ENCODE measurements at regions not wholly inside any gene's neighbourhood (a gene's known extent, or its start where the extent isn't known, plus 50 kb on each side); places are given as distances from the start of the nearest gene placed in this dataset.
"Not testable (repeated sequence)": the region's sequence is repeated elsewhere in the genome, so short reads cannot be mapped to it uniquely, and the experiment has no call there.

GRCh38 chr12:42030588-42030987 lies 114.1 kb downstream of the GXYLT1 start:
- H3K9me3 Mint-ChIP-seq, result no peaks in the 10 kb centered on the region
- H3K27me3 Mint-ChIP-seq, result peaks cover 0 to 10% (median 3%) of the 10 kb centered on the region in 5 donors
- H3K27ac Mint-ChIP-seq, result no peak overlapping the region
- no peaks in the 10 kb centered on the region for H3K4me1 Mint-ChIP-seq
- no peaks in the 10 kb centered on the region for H3K36me3 Mint-ChIP-seq
- no peak overlapping the region for H3K4me3 Mint-ChIP-seq
- no peak for ATAC-seq
- POLR2A ChIA-PET, result no interaction called here
- no peak for DNase-seq

GRCh38 chr12:42027546-42027945 lies 117.1 kb downstream of the GXYLT1 start:
- POLR2A ChIA-PET, result no interaction called here
- DNase-seq (no peak), ATAC-seq (no peak)
- H3K9me3 Mint-ChIP-seq, result no peaks in the 10 kb centered on the region
- peaks cover 0 to 10% (median 5%) of the 10 kb centered on the region in 5 donors for H3K27me3 Mint-ChIP-seq
- H3K36me3 Mint-ChIP-seq, result no peaks in the 10 kb centered on the region
- no peak overlapping the region for H3K4me3 Mint-ChIP-seq
- H3K4me1 Mint-ChIP-seq, result peaks cover 4 to 10% (median 6%) of the 10 kb centered on the region in 4 donors
- no peak overlapping the region for H3K27ac Mint-ChIP-seq

- Mint-ChIP-seq H3K27me3 (peaks cover 0 to 30% (median 3%) of the 10 kb centered on the region in 5 donors), H3K36me3 (no peaks in the 10 kb centered on the region), H3K27ac (peak overlapping the region in 1 of 10 donors; percentile 29), H3K9me3 (no peaks in the 10 kb centered on the region), H3K4me1 (peaks cover 4 to 10% (median 6%) of the 10 kb centered on the region in 4 donors), H3K4me3 (peak overlapping the region; percentile 72 to 90 (median 79))
- ATAC-seq (no peak), DNase-seq (no peak)
- POLR2A ChIA-PET, result no interaction called here
Observed at GRCh38 chr12:42024495-42024830, 120.2 kb downstream of the GXYLT1 start.

GRCh38 chr12:42023733-42024494 lies 120.8 kb downstream of the GXYLT1 start:
- no peaks in the 10 kb centered on the region for H3K9me3 Mint-ChIP-seq

GRCh38 chr12:42021937-42022336 lies 122.7 kb downstream of the GXYLT1 start:
- DNase-seq, H3K4me3 Mint-ChIP-seq, ATAC-seq, POLR2A ChIA-PET, H3K4me1 Mint-ChIP-seq, H3K27ac Mint-ChIP-seq, H3K9me3 Mint-ChIP-seq, H3K36me3 Mint-ChIP-seq: not testable (repeated sequence)
- peaks cover 0 to 31% (median 9%) of the 10 kb centered on the region in 5 donors for H3K27me3 Mint-ChIP-seq

More at GRCh38 chr12:42023733-42024494, 120.8 kb downstream of the GXYLT1 start:
- no peaks in the 10 kb centered on the region for H3K36me3 Mint-ChIP-seq
- H3K4me1 Mint-ChIP-seq, result peaks cover 4 to 10% (median 6%) of the 10 kb centered on the region in 4 donors
- peak overlapping the region; percentile 72 to 90 (median 79) for H3K4me3 Mint-ChIP-seq
- H3K27me3 Mint-ChIP-seq, result peaks cover 0 to 31% (median 3%) of the 10 kb centered on the region in 5 donors
- ATAC-seq (peak; percentile 91 to 94), DNase-seq (peak; percentile 28 to 73 (median 62))
- H3K27ac Mint-ChIP-seq, result peak overlapping the region in 2 of 10 donors; percentile 33 to 61
- POLR2A ChIA-PET, result no interaction called here

- DNase-seq, result no peak
- H3K27me3 Mint-ChIP-seq, result peaks cover 0 to 31% (median 9%) of the 10 kb centered on the region in 5 donors
- no peaks in the 10 kb centered on the region for H3K36me3 Mint-ChIP-seq
- ATAC-seq, result no peak
- H3K4me3 Mint-ChIP-seq, result peak overlapping the region in 1 of 10 donors; percentile 20
- H3K9me3 Mint-ChIP-seq, result no peaks in the 10 kb centered on the region
- POLR2A ChIA-PET, result no interaction called here
- H3K27ac Mint-ChIP-seq, result no peak overlapping the region
- H3K4me1 Mint-ChIP-seq, result peaks cover 4 to 10% (median 6%) of the 10 kb centered on the region in 4 donors
Observed at GRCh38 chr12:42021469-42021868, 123.2 kb downstream of the GXYLT1 start.

GRCh38 chr12:42020226-42020625 lies 124.4 kb downstream of the GXYLT1 start:
- H3K9me3 Mint-ChIP-seq, result no peaks in the 10 kb centered on the region
- ATAC-seq, result no peak
- H3K27me3 Mint-ChIP-seq, result peaks cover 0 to 31% (median 9%) of the 10 kb centered on the region in 5 donors
- POLR2A ChIA-PET, result no interaction called here
- DNase-seq, result no peak
- H3K36me3 Mint-ChIP-seq, result no peaks in the 10 kb centered on the region
- no peak overlapping the region for H3K27ac Mint-ChIP-seq
- H3K4me1 Mint-ChIP-seq, result peaks cover 4 to 10% (median 6%) of the 10 kb centered on the region in 4 donors
- H3K4me3 Mint-ChIP-seq, result no peak overlapping the region

- Mint-ChIP-seq H3K9me3 (no peaks in the 10 kb centered on the region), H3K27ac (no peak overlapping the region), H3K27me3 (peaks cover 0 to 31% (median 9%) of the 10 kb centered on the region in 5 donors), H3K4me1 (peaks cover 4 to 10% (median 6%) of the 10 kb centered on the region in 4 donors), H3K4me3 (no peak overlapping the region), H3K36me3 (no peaks in the 10 kb centered on the region)
- ATAC-seq (no peak), DNase-seq (no peak)
- POLR2A ChIA-PET, result no interaction called here
Observed at GRCh38 chr12:42019746-42020145, 124.9 kb downstream of the GXYLT1 start.

GRCh38 chr12:42017051-42017450 lies 127.6 kb downstream of the GXYLT1 start:
- Mint-ChIP-seq H3K4me1 (no peaks in the 10 kb centered on the region), H3K27me3 (peaks cover 0 to 15% (median 8%) of the 10 kb centered on the region in 5 donors), H3K27ac (no peak overlapping the region), H3K4me3 (no peak overlapping the region), H3K9me3 (no peaks in the 10 kb centered on the region), H3K36me3 (no peaks in the 10 kb centered on the region)
- POLR2A ChIA-PET, result no interaction called here
- DNase-seq (no peak), ATAC-seq (no peak)

GRCh38 chr12:42015051-42015461 lies 129.6 kb downstream of the GXYLT1 start:
- H3K9me3 Mint-ChIP-seq, result no peaks in the 10 kb centered on the region
- DNase-seq, result no peak
- no peak overlapping the region for H3K27ac Mint-ChIP-seq
- ATAC-seq, result no peak
- no peaks in the 10 kb centered on the region for H3K4me1 Mint-ChIP-seq
- H3K27me3 Mint-ChIP-seq, result peaks cover 0 to 13% (median 6%) of the 10 kb centered on the region in 5 donors
- POLR2A ChIA-PET, result no interaction called here
- H3K36me3 Mint-ChIP-seq, result no peaks in the 10 kb centered on the region
- H3K4me3 Mint-ChIP-seq, result no peak overlapping the region

GRCh38 chr12:42012501-42012900 lies 132.2 kb downstream of the GXYLT1 start:
- H3K4me1 Mint-ChIP-seq, H3K36me3 Mint-ChIP-seq, POLR2A ChIA-PET, ATAC-seq, H3K27ac Mint-ChIP-seq, DNase-seq, H3K27me3 Mint-ChIP-seq, H3K9me3 Mint-ChIP-seq, H3K4me3 Mint-ChIP-seq: not testable (repeated sequence)

- H3K4me3 Mint-ChIP-seq, result no peak overlapping the region
- DNase-seq (no peak), ATAC-seq (no peak)
- H3K9me3 Mint-ChIP-seq, result no peaks in the 10 kb centered on the region
- no peaks in the 10 kb centered on the region for H3K36me3 Mint-ChIP-seq
- H3K27ac Mint-ChIP-seq, result no peak overlapping the region
- POLR2A ChIA-PET, result no interaction called here
- no peaks in the 10 kb centered on the region for H3K4me1 Mint-ChIP-seq
- H3K27me3 Mint-ChIP-seq, result peaks cover 0 to 7% (median 0%) of the 10 kb centered on the region in 5 donors
Observed at GRCh38 chr12:42010715-42011114, 134.0 kb downstream of the GXYLT1 start.

- no peaks in the 10 kb centered on the region for H3K4me1 Mint-ChIP-seq
- no peak overlapping the region for H3K4me3 Mint-ChIP-seq
- peaks cover 0 to 7% (median 0%) of the 10 kb centered on the region in 5 donors for H3K27me3 Mint-ChIP-seq
- POLR2A ChIA-PET, result no interaction called here
- no peaks in the 10 kb centered on the region for H3K9me3 Mint-ChIP-seq
- ATAC-seq, result no peak
- H3K36me3 Mint-ChIP-seq, result no peaks in the 10 kb centered on the region
- H3K27ac Mint-ChIP-seq, result no peak overlapping the region
- no peak for DNase-seq
Observed at GRCh38 chr12:42010257-42010656, 134.4 kb downstream of the GXYLT1 start.

- ATAC-seq, result no peak
- POLR2A ChIA-PET, result no interaction called here
- Mint-ChIP-seq H3K9me3 (no peaks in the 10 kb centered on the region), H3K4me1 (no peaks in the 10 kb centered on the region), H3K36me3 (no peaks in the 10 kb centered on the region), H3K27ac (no peak overlapping the region), H3K27me3 (peaks cover 0 to 7% (median 0%) of the 10 kb centered on the region in 5 donors), H3K4me3 (no peak overlapping the region)
- DNase-seq, result no peak
Observed at GRCh38 chr12:42008996-42009395, 135.7 kb downstream of the GXYLT1 start.
